WTC11 (cell line): ENCODE measurements at regions not wholly inside any gene's neighbourhood (a gene's known extent, or its start where the extent isn't known, plus 50 kb on each side); places are given as distances from the start of the nearest gene placed in this dataset.
"Not testable (repeated sequence)": the region's sequence is repeated elsewhere in the genome, so short reads cannot be mapped to it uniquely, and the experiment has no call there.

Experiments used
- ATAC-seq: fragments of 200-7000 bp; cut with Tn5 transposase; 2 replicates; pipeline ENCODE4 v1.10.0; 2021; ENCODE audit warnings: mild to moderate bottlenecking, moderate library complexity
- CTCF ChIA-PET: fragments of 300-600 bp; sonication (Branson Sonifier 250); formaldehyde crosslinking; loops from one replicate; lab custom pipeline; 2021; ENCODE audit warnings: antibody characterized with exemption; lab: Charles Lee
- POLR2A ChIA-PET: fragments of 350-600 bp; sonication (Branson Sonifier 250); formaldehyde crosslinking; loops from one replicate; lab custom pipeline; 2021; ENCODE audit warnings: antibody characterized with exemption; lab: Charles Lee
- DNase-seq: peaks from one replicate; pipeline ENCODE4 v3.0.0; 2021; ENCODE audit warnings: low spot score
- H3K27ac Mint-ChIP-seq: 2 replicates; pipeline ENCODE4 v1.8.0; 2021; ENCODE audit warnings: mixed read lengths
- H3K27me3 Mint-ChIP-seq: 2 replicates; pipeline ENCODE4 v1.8.0; 2021; ENCODE audit warnings: low read depth, mild to moderate bottlenecking, moderate library complexity, mixed read lengths
- H3K36me3 Mint-ChIP-seq: 2 replicates; pipeline ENCODE4 v1.8.0; 2021; ENCODE audit warnings: mixed read lengths
- H3K4me1 Mint-ChIP-seq: 2 replicates; pipeline ENCODE4 v1.8.0; 2022; ENCODE audit warnings: mixed read lengths
- H3K4me3 Mint-ChIP-seq: 2 replicates; pipeline ENCODE4 v1.8.0; 2021; ENCODE audit warnings: mild to moderate bottlenecking, moderate library complexity, mixed read lengths
- H3K9me3 Mint-ChIP-seq: 2 replicates; pipeline ENCODE4 v1.8.0; 2021; ENCODE audit warnings: mixed read lengths
- AR ChIP-seq: fragments of 250-450 bp; sonication (Bioruptor Pico); IDR thresholded peaks from 2 replicates; pipeline ENCODE4 v1.9.0; 2021; ENCODE audit warnings: mild to moderate bottlenecking
- ATF1 ChIP-seq: sonication (generic); formaldehyde crosslinking; IDR thresholded peaks from 2 replicates; pipeline ENCODE4 v1.8.1; 2023; ENCODE audit warnings: mild to moderate bottlenecking, moderate library complexity, missing genetic modification reagents
- EMX1 ChIP-seq: fragments of 250-450 bp; sonication (Bioruptor Pico); IDR thresholded peaks from 2 replicates; pipeline ENCODE4 v1.8.0; 2021; ENCODE audit warnings: mild to moderate bottlenecking
- FOXK1 ChIP-seq: sonication (generic); formaldehyde crosslinking; IDR thresholded peaks from 2 replicates; pipeline ENCODE4 v1.8.0; 2022; ENCODE audit warnings: mild to moderate bottlenecking, moderate library complexity, missing genetic modification reagents
- GRHL2 ChIP-seq: fragments of 250-450 bp; sonication (Bioruptor Pico); IDR thresholded peaks from 2 replicates; pipeline ENCODE4 v1.8.0; 2022; ENCODE audit warnings: mild to moderate bottlenecking, moderate library complexity; ENCODE audit not compliant: insufficient replicate concordance, severe bottlenecking
- IRF1 ChIP-seq: sonication (generic); formaldehyde crosslinking; IDR thresholded peaks from 2 replicates; pipeline ENCODE4 v1.8.0; 2023; ENCODE audit warnings: missing genetic modification reagents
- JUN ChIP-seq: sonication (generic); formaldehyde crosslinking; IDR thresholded peaks from 2 replicates; pipeline ENCODE4 v1.8.0; 2023; ENCODE audit warnings: mild to moderate bottlenecking, missing genetic modification reagents
- PRRX2 ChIP-seq: fragments of 250-450 bp; sonication (Bioruptor Pico); IDR thresholded peaks from 2 replicates; pipeline ENCODE4 v1.8.0; 2021; ENCODE audit warnings: mild to moderate bottlenecking
- RELA ChIP-seq: sonication (generic); formaldehyde crosslinking; IDR thresholded peaks from 2 replicates; pipeline ENCODE4 v1.8.1; 2022; ENCODE audit warnings: missing genetic modification reagents, mild to moderate bottlenecking, borderline replicate concordance
- RORB ChIP-seq: fragments of 250-450 bp; sonication (Bioruptor Pico); IDR thresholded peaks from 2 replicates; pipeline ENCODE4 v1.9.0; 2021; ENCODE audit warnings: mild to moderate bottlenecking
- STAT6 ChIP-seq: sonication (generic); formaldehyde crosslinking; conservative IDR thresholded peaks from 2 replicates; pipeline ENCODE4 v1.8.1; 2023; ENCODE audit warnings: mild to moderate bottlenecking, low read depth, missing genetic modification reagents, moderate library complexity
- TP53 ChIP-seq: sonication (generic); formaldehyde crosslinking; IDR thresholded peaks from 2 replicates; pipeline ENCODE4 v1.8.1; 2023; ENCODE audit warnings: mild to moderate bottlenecking, missing genetic modification reagents
- ZBTB21 ChIP-seq: sonication (generic); formaldehyde crosslinking; IDR thresholded peaks from 2 replicates; pipeline ENCODE4 v1.8.1; 2023; ENCODE audit warnings: mild to moderate bottlenecking, missing genetic modification reagents, borderline replicate concordance
- ZNF317 ChIP-seq: sonication (generic); formaldehyde crosslinking; IDR thresholded peaks from 2 replicates; pipeline ENCODE4 v1.8.1; 2023; ENCODE audit warnings: low read depth, mild to moderate bottlenecking, moderate library complexity, missing genetic modification reagents, borderline replicate concordance
- ZNF396 ChIP-seq: fragments of 250-450 bp; sonication (Bioruptor Pico); IDR thresholded peaks from 2 replicates; pipeline ENCODE4 v1.8.0; 2021; ENCODE audit warnings: mild to moderate bottlenecking, moderate library complexity, borderline replicate concordance
- ZNF532 ChIP-seq: fragments of 250-450 bp; sonication (Bioruptor Pico); IDR thresholded peaks from 2 replicates; pipeline ENCODE4 v1.9.0; 2021; ENCODE audit warnings: mild to moderate bottlenecking, borderline replicate concordance
- TF ChIP-seq, protein P1 (sequence below): sonication (generic); formaldehyde crosslinking; IDR thresholded peaks from 2 replicates; pipeline ENCODE4 v1.8.1; 2022; ENCODE audit warnings: low read depth, mild to moderate bottlenecking, moderate library complexity, missing genetic modification reagents, borderline replicate concordance
- TF ChIP-seq, protein P2 (sequence below): sonication (generic); formaldehyde crosslinking; conservative IDR thresholded peaks from 2 replicates; pipeline ENCODE4 v1.8.1; 2022; ENCODE audit warnings: mild to moderate bottlenecking, missing genetic modification reagents
- TF ChIP-seq, protein P3 (sequence below): sonication (generic); formaldehyde crosslinking; IDR thresholded peaks from 2 replicates; pipeline ENCODE4 v1.8.1; 2022; ENCODE audit warnings: mild to moderate bottlenecking, missing genetic modification reagents, moderate library complexity, borderline replicate concordance

GRCh38 chr5:103741984-103742383 lies 179.4 kb upstream of the NUDT12 start:
- POLR2A ChIA-PET = no interaction called here
- Mint-ChIP-seq H3K27me3 (no peaks in the 10 kb centered on the region), H3K36me3 (peaks cover 3% of the 10 kb centered on the region; the same call in 1 of the 2 replicates), H3K4me1 (peaks cover 3% of the 10 kb centered on the region; the same call in 1 of the 2 replicates), H3K9me3 (peaks cover 13% of the 10 kb centered on the region), H3K27ac (no peak overlapping the region), H3K4me3 (no peak overlapping the region)
- DNase-seq (no peak), ATAC-seq (no peak)
- TF ChIP-seq ZNF317 (CRISPR knock-in tag) = no peak
- TF ChIP-seq, protein P1, sequence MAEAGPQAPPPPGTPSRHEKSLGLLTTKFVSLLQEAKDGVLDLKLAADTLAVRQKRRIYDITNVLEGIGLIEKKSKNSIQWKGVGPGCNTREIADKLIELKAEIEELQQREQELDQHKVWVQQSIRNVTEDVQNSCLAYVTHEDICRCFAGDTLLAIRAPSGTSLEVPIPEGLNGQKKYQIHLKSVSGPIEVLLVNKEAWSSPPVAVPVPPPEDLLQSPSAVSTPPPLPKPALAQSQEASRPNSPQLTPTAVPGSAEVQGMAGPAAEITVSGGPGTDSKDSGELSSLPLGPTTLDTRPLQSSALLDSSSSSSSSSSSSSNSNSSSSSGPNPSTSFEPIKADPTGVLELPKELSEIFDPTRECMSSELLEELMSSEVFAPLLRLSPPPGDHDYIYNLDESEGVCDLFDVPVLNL = no peak
- TF ChIP-seq IRF1 (CRISPR knock-in tag) = no peak
- CTCF ChIA-PET = no interaction called here

DNA sequence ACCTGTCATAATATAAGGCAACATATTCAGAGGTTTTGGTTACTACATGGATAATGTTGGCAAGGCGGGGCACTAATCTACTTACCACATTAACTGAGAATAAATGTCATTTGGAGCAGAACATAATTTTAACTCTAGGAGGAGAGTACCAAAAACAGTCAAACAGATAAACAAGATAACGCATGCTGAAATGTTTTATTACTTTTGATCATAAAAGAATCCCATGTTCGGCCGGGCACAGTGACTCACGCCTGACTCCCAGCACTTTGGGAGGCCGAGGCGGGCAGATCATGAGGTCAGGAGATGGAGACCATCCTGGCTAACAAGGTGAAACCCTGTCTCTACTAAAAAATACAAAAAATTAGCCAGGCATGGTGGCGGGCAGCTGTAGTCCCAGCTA lies 173.8 kb upstream of the NUDT12 start:
- ATAC-seq, H3K4me3 Mint-ChIP-seq, H3K4me1 Mint-ChIP-seq, POLR2A ChIA-PET, CTCF ChIA-PET, H3K27me3 Mint-ChIP-seq, DNase-seq, H3K27ac Mint-ChIP-seq, H3K36me3 Mint-ChIP-seq: not testable (repeated sequence)
- H3K9me3 Mint-ChIP-seq = peaks cover 20% of the 10 kb centered on the region

- Mint-ChIP-seq H3K27me3 (no peaks in the 10 kb centered on the region; the same call in 1 of the 2 replicates), H3K9me3 (peaks cover 39% of the 10 kb centered on the region), H3K27ac (no peak overlapping the region), H3K36me3 (peaks cover 30% of the 10 kb centered on the region), H3K4me3 (no peak overlapping the region), H3K4me1 (no peaks in the 10 kb centered on the region)
- ChIA-PET POLR2A (no interaction called here), CTCF (no interaction called here)
- DNase-seq (no peak), ATAC-seq (no peak)
- TF ChIP-seq TP53 (CRISPR knock-in tag) (no peak), AR (CRISPR knock-in tag) (no peak), JUN (CRISPR knock-in tag) (no peak), FOXK1 (CRISPR knock-in tag) (no peak), ZNF532 (no peak), PRRX2 (no peak), ATF1 (CRISPR knock-in tag) (no peak), STAT6 (CRISPR knock-in tag) (no peak), GRHL2 (CRISPR knock-in tag) (no peak), ZBTB21 (CRISPR knock-in tag) (no peak), EMX1 (CRISPR knock-in tag) (no peak), RORB (CRISPR knock-in tag) (no peak), RELA (no peak), ZNF396 (CRISPR knock-in tag) (no peak)
- TF ChIP-seq, protein P2, sequence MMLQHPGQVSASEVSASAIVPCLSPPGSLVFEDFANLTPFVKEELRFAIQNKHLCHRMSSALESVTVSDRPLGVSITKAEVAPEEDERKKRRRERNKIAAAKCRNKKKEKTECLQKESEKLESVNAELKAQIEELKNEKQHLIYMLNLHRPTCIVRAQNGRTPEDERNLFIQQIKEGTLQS (CRISPR knock-in tag) = no peak
- TF ChIP-seq, protein P3, sequence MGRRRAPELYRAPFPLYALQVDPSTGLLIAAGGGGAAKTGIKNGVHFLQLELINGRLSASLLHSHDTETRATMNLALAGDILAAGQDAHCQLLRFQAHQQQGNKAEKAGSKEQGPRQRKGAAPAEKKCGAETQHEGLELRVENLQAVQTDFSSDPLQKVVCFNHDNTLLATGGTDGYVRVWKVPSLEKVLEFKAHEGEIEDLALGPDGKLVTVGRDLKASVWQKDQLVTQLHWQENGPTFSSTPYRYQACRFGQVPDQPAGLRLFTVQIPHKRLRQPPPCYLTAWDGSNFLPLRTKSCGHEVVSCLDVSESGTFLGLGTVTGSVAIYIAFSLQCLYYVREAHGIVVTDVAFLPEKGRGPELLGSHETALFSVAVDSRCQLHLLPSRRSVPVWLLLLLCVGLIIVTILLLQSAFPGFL (CRISPR knock-in tag) = no peak
These were observed 161.7 kb upstream of the NUDT12 start for GRCh38 chr5:103724271-103724670.
